GM23248 (cell line): ENCODE measurements at regions not wholly inside any gene's neighbourhood (a gene's known extent, or its start where the extent isn't known, plus 50 kb on each side); places are given as distances from the start of the nearest gene placed in this dataset.

ENCODE experiments used
- EZH2 ChIP-seq: fragments of 200-600 bp; sonication (generic); IDR thresholded peaks from 2 replicates; pipeline ENCODE4 v1.6.1; 2018; ENCODE audit warnings: antibody characterized with exemption, mild to moderate bottlenecking; ENCODE audit not compliant: insufficient read depth, poor library complexity, severe bottlenecking
- EZH2phosphoT487 ChIP-seq: fragments of 200-600 bp; sonication (generic); IDR thresholded peaks from 2 replicates; pipeline ENCODE4 v1.6.1; 2018; ENCODE audit warnings: antibody characterized with exemption, moderate library complexity, mild to moderate bottlenecking, low read depth; ENCODE audit not compliant: insufficient read depth

GRCh38 chr14:80059041-80059440 lies 152.3 kb downstream of the DIO2 start:
- TF ChIP-seq EZH2, result no peak
- no peak for TF ChIP-seq EZH2phosphoT487
